B cell (primary cell): ENCODE measurements at regions not wholly inside any gene's neighbourhood (a gene's known extent, or its start where the extent isn't known, plus 50 kb on each side); places are given as distances from the start of the nearest gene placed in this dataset.

Experiments
- ATAC-seq: fragments of 200-7000 bp; cut with Tn5 transposase; one replicate; pipeline ENCODE4 v1.10.0; 2021; ENCODE audit warnings: low read depth, mild to moderate bottlenecking, moderate number of reproducible peaks, moderate library complexity
- CTCF ChIA-PET: fragments of 350-600 bp; sonication (Branson Sonifier 250); formaldehyde crosslinking; loops from one replicate; lab custom pipeline; 2021; ENCODE audit warnings: antibody characterized with exemption, inconsistent platforms; lab: Charles Lee
- POLR2A ChIA-PET: fragments of 350-600 bp; sonication (Branson Sonifier 250); formaldehyde crosslinking; loops from one replicate; lab custom pipeline; 2021; ENCODE audit warnings: antibody characterized with exemption; lab: Charles Lee
- DNase-seq: peaks from one replicate; pipeline ENCODE4 v3.0.0; 2013
- H2AFZ ChIP-seq: 2 replicates; pipeline ENCODE4 v1.6.1; 2012; ENCODE audit warnings: mild to moderate bottlenecking, low read depth, low read length; ENCODE audit not compliant: insufficient read depth, poor library complexity, severe bottlenecking
- H3K27ac ChIP-seq, 2 donors: 1 replicate in 1 of 2; 2 replicates in 1 of 2; pipeline ENCODE4 v1.5.1; 2012 to 2013; ENCODE audit warnings: low read length in 2 of 2, mild to moderate bottlenecking in 2 of 2, moderate library complexity in 1 of 2
- H3K27me3 ChIP-seq, 4 experiments: fragments of 200-600 bp in 1 of 4; sonication (generic) in 1 of 4; replicated peaks in 1 of 4; 1 replicate in 2 of 4; 2 replicates in 2 of 4; pipeline versions ENCODE4 v1.6.1 to v1.7.0; 2013 to 2016; ENCODE audit warnings: low read length in 3 of 4, mild to moderate bottlenecking in 2 of 4, mixed read lengths in 1 of 4, moderate library complexity in 1 of 4; ENCODE audit not compliant: insufficient read depth in 4 of 4, control insufficient read depth in 3 of 4; ENCODE audit errors: control extremely low read depth in 1 of 4
- H3K36me3 ChIP-seq, 2 experiments: replicated peaks in 1 of 2; 1 replicate in 1 of 2; 2 replicates in 1 of 2; pipeline versions ENCODE4 v1.6.1 to v1.7.1; 2013; ENCODE audit warnings: low read length in 1 of 2; ENCODE audit not compliant: insufficient read depth in 2 of 2, control insufficient read depth in 1 of 2; ENCODE audit errors: control extremely low read depth in 1 of 2, extremely low read depth in 1 of 2
- H3K4me1 ChIP-seq, 2 donors: fragments of 200-600 bp in 1 of 2; sonication (generic) in 1 of 2; 1 replicate in 1 of 2; 2 replicates in 1 of 2; pipeline versions ENCODE4 v1.5.1 to v1.6.1; 2013 to 2017; ENCODE audit warnings: low read length in 2 of 2; ENCODE audit not compliant: control insufficient read depth in 2 of 2, insufficient read depth in 2 of 2
- H3K4me2 ChIP-seq: replicated peaks from 2 replicates; pipeline ENCODE3; 2012; ENCODE audit warnings: mild to moderate bottlenecking, low read depth, low read length; ENCODE audit not compliant: poor library complexity, severe bottlenecking
- H3K4me3 ChIP-seq, 5 experiments: fragments of 200-600 bp in 1 of 5; sonication (generic) in 1 of 5; 1 replicate in 3 of 5; 2 replicates in 2 of 5; pipeline versions ENCODE4 v1.5.1 to v1.7.0; 2011 to 2016; ENCODE audit warnings: low read length in 4 of 5, mild to moderate bottlenecking in 4 of 5, low read depth in 2 of 5, control low read depth in 1 of 5, moderate library complexity in 1 of 5; ENCODE audit not compliant: insufficient read depth in 1 of 5; ENCODE audit errors: control extremely low read depth in 1 of 5, extremely low read depth in 1 of 5
- H3K79me2 ChIP-seq: fragments of 200-600 bp; sonication (generic); one replicate; pipeline ENCODE4 v1.6.0; 2016; ENCODE audit warnings: low read length; ENCODE audit not compliant: control insufficient read depth, insufficient read depth
- H3K9ac ChIP-seq: fragments of 200-600 bp; sonication (generic); 2 replicates; pipeline ENCODE4 v1.6.1; 2017; ENCODE audit warnings: mild to moderate bottlenecking, low read length, moderate library complexity
- H3K9me3 ChIP-seq, 3 donors: one replicate each; pipeline versions ENCODE4 v1.6.1 to v1.7.1; 2013; ENCODE audit warnings: low read length in 2 of 3; ENCODE audit not compliant: control insufficient read depth in 2 of 3, insufficient read depth in 1 of 3; ENCODE audit errors: control extremely low read depth in 1 of 3
- H4K20me1 ChIP-seq: 2 replicates; pipeline ENCODE4 v1.6.0; 2012; ENCODE audit warnings: mild to moderate bottlenecking, low read length; ENCODE audit not compliant: insufficient read depth, control insufficient read depth, poor library complexity, severe bottlenecking
- H3K27ac Mint-ChIP-seq: one replicate; pipeline ENCODE4 v1.8.0; 2021; ENCODE audit warnings: mixed read lengths
- H3K27me3 Mint-ChIP-seq: one replicate; pipeline ENCODE4 v1.8.0; 2021; ENCODE audit warnings: mixed read lengths
- H3K4me1 Mint-ChIP-seq: one replicate; pipeline ENCODE4 v1.8.0; 2021; ENCODE audit warnings: mixed read lengths
- H3K4me3 Mint-ChIP-seq: one replicate; pipeline ENCODE4 v1.8.0; 2021; ENCODE audit warnings: mixed read lengths
- H3K9me3 Mint-ChIP-seq: one replicate; pipeline ENCODE4 v1.8.0; 2022; ENCODE audit warnings: mixed read lengths; ENCODE audit not compliant: insufficient read depth
- EZH2 ChIP-seq: IDR thresholded peaks from 2 replicates; pipeline ENCODE4 v1.6.1; 2012; ENCODE audit warnings: borderline replicate concordance, low read depth, mild to moderate bottlenecking, moderate library complexity, low read length; ENCODE audit not compliant: insufficient read depth, poor library complexity, severe bottlenecking
- WGBS: methylation state at CpG from one replicate; pipeline ENCODE4 v1.1.5; 2013; ENCODE audit warnings: missing lambda C conversion rate; ENCODE audit not compliant: insufficient coverage; 5-methylcytosine and 5-hydroxymethylcytosine counted together
- intact Hi-C: fragments of 100-400 bp; cut with micrococcal nuclease; formaldehyde crosslinking; loops from one replicate; pipeline ENCODE4 v1.10.0; 2022
- TF ChIP-seq, protein P1 (sequence below): fragments of 200-600 bp; IDR thresholded peaks from one replicate; pipeline ENCODE4 v1.8.0; 2022; ENCODE audit warnings: antibody characterized with exemption, mild to moderate bottlenecking

DNA sequence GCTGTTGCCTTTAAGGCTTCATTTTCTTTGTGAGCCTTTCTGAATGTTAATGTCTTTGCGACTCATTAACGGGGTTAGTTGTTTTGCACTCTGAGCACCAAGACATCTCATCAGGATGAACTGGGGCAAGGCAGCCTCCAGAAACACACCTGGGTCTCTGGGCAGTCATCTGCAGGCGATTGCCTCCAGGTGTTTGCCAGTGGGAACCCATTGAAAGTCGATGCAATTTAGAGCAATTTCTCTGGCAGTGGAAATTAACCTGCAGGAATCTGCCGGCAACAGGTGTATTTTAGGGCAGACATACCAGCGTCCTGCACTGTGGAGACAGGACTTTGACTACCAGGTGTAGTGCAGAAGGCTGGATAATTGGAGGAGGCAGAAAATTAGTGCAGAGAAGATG lies 661.0 kb upstream of the PTBP2 start:
- Mint-ChIP-seq H3K27ac (no peak overlapping the region), H3K4me3 (no peak overlapping the region), H3K4me1 (no peaks in the 10 kb centered on the region), H3K27me3 (no peaks in the 10 kb centered on the region), H3K9me3 (peaks cover 4% of the 10 kb centered on the region)
- H3K4me1 ChIP-seq, result no peaks in the 10 kb centered on the region
- no peak overlapping the region for H3K27ac ChIP-seq
- CTCF ChIA-PET, result no interaction called here
- no peak overlapping the region for H2AFZ ChIP-seq
- no peak for ATAC-seq
- no peak for DNase-seq
- intact Hi-C loops, result no loop called here
- H3K36me3 ChIP-seq, result no peaks in the 10 kb centered on the region
- peaks cover 0 to 2% (median 1%) of the 10 kb centered on the region in 3 donors for H3K9me3 ChIP-seq
- H3K27me3 ChIP-seq, result no peaks in the 10 kb centered on the region
- no peaks in the 10 kb centered on the region for H3K79me2 ChIP-seq
- WGBS, result 76% methylated on average over 6 of the region's 6 CpGs
- H3K4me2 ChIP-seq, result no peak overlapping the region
- no peak overlapping the region for H3K4me3 ChIP-seq
- no peak overlapping the region for H3K9ac ChIP-seq
- TF ChIP-seq EZH2, result no peak
- TF ChIP-seq, protein P1, sequence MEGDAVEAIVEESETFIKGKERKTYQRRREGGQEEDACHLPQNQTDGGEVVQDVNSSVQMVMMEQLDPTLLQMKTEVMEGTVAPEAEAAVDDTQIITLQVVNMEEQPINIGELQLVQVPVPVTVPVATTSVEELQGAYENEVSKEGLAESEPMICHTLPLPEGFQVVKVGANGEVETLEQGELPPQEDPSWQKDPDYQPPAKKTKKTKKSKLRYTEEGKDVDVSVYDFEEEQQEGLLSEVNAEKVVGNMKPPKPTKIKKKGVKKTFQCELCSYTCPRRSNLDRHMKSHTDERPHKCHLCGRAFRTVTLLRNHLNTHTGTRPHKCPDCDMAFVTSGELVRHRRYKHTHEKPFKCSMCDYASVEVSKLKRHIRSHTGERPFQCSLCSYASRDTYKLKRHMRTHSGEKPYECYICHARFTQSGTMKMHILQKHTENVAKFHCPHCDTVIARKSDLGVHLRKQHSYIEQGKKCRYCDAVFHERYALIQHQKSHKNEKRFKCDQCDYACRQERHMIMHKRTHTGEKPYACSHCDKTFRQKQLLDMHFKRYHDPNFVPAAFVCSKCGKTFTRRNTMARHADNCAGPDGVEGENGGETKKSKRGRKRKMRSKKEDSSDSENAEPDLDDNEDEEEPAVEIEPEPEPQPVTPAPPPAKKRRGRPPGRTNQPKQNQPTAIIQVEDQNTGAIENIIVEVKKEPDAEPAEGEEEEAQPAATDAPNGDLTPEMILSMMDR, result no peak
- H4K20me1 ChIP-seq, result no peaks in the 10 kb centered on the region
- POLR2A ChIA-PET, result no interaction called here

- Histone ChIP-seq H3K9me3 (no peaks in the 10 kb centered on the region), H3K27me3 (no peaks in the 10 kb centered on the region), H4K20me1 (no peaks in the 10 kb centered on the region), H2AFZ (no peak overlapping the region), H3K4me3 (no peak overlapping the region), H3K36me3 (no peaks in the 10 kb centered on the region), H3K79me2 (no peaks in the 10 kb centered on the region), H3K4me2 (no peak overlapping the region), H3K4me1 (no peaks in the 10 kb centered on the region), H3K9ac (no peak overlapping the region), H3K27ac (no peak overlapping the region)
- no CpG with 5 or more reads among the region's 3 CpGs for WGBS
- Mint-ChIP-seq H3K27me3 (no peaks in the 10 kb centered on the region), H3K4me1 (no peaks in the 10 kb centered on the region), H3K9me3 (peaks cover 3% of the 10 kb centered on the region), H3K27ac (no peak overlapping the region), H3K4me3 (no peak overlapping the region)
- ATAC-seq, result no peak
- intact Hi-C loops, result no loop called here
- TF ChIP-seq, protein P1, result no peak
- no peak for TF ChIP-seq EZH2
- ChIA-PET POLR2A (no interaction called here), CTCF (no interaction called here)
- no peak for DNase-seq
These were observed 649.6 kb upstream of the PTBP2 start for GRCh38 chr1:96072021-96072420.
